MM.1S (cell line): ENCODE measurements at regions not wholly inside any gene's neighbourhood (a gene's known extent, or its start where the extent isn't known, plus 50 kb on each side); places are given as distances from the start of the nearest gene placed in this dataset.

ENCODE experiments used
- EZH2 ChIP-seq: fragments of 300-600 bp; sonication (generic); optimal IDR thresholded peaks from 2 replicates; pipeline ENCODE3; 2017; ENCODE audit warnings: low read depth, mild to moderate bottlenecking, antibody characterized with exemption, low read length, mixed read lengths
- TF ChIP-seq, protein P1 (sequence below): fragments of 300-600 bp; sonication (generic); IDR thresholded peaks from 2 replicates; pipeline ENCODE4 v1.5.1; 2016; ENCODE audit warnings: antibody characterized with exemption, low read length, mixed read lengths

DNA sequence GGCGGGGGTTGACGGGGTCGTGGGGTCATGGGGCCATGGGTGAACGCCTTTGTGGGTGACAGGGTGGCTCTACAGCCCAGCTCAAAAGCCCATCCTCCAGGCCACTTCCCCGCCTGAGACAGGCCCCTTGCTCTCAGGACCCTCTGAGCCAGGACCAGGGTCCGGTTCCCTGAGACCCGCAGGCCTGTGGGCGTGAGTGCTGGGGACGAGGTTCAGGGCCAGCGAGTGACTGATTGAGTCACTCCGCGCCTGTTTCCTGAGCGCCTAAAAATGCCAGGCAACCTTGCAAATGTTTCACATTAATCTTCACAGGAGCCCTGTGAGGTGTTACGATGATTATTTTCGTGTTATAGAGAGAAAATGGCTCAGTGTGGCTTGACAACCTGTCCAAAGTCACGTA lies 97.8 kb downstream of the ZNF674 start:
- no peak for TF ChIP-seq EZH2
- TF ChIP-seq, protein P1, sequence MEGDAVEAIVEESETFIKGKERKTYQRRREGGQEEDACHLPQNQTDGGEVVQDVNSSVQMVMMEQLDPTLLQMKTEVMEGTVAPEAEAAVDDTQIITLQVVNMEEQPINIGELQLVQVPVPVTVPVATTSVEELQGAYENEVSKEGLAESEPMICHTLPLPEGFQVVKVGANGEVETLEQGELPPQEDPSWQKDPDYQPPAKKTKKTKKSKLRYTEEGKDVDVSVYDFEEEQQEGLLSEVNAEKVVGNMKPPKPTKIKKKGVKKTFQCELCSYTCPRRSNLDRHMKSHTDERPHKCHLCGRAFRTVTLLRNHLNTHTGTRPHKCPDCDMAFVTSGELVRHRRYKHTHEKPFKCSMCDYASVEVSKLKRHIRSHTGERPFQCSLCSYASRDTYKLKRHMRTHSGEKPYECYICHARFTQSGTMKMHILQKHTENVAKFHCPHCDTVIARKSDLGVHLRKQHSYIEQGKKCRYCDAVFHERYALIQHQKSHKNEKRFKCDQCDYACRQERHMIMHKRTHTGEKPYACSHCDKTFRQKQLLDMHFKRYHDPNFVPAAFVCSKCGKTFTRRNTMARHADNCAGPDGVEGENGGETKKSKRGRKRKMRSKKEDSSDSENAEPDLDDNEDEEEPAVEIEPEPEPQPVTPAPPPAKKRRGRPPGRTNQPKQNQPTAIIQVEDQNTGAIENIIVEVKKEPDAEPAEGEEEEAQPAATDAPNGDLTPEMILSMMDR, result no peak
